ENCODE measurements at regions not wholly inside any gene's neighbourhood (a gene's known extent, or its start where the extent isn't known, plus 50 kb on each side); places are given as distances from the start of the nearest gene placed in this dataset.

DNA sequence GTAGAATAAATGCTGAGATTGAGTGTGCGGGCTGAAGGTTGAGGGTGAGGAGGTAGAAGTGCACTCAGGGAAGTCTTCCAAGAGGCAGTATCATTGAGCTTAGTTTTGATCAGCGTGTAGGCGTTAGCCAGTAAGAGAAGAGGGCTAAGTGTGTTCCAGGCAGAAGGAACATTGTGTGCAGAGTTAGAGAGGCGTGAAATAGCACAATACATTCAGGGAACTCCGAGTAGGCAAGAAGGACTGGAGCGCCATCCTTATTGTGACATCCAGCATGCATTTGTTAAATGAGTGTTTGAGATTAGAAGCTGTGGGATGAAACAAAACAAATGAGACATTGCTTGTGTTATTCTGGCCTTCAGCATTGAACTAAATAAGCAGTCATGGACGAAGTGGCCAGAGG is 140.9 kb upstream of the MKLN1 start:
- DNase-seq (ENCODE audit: low read depth), result no peak

DNA sequence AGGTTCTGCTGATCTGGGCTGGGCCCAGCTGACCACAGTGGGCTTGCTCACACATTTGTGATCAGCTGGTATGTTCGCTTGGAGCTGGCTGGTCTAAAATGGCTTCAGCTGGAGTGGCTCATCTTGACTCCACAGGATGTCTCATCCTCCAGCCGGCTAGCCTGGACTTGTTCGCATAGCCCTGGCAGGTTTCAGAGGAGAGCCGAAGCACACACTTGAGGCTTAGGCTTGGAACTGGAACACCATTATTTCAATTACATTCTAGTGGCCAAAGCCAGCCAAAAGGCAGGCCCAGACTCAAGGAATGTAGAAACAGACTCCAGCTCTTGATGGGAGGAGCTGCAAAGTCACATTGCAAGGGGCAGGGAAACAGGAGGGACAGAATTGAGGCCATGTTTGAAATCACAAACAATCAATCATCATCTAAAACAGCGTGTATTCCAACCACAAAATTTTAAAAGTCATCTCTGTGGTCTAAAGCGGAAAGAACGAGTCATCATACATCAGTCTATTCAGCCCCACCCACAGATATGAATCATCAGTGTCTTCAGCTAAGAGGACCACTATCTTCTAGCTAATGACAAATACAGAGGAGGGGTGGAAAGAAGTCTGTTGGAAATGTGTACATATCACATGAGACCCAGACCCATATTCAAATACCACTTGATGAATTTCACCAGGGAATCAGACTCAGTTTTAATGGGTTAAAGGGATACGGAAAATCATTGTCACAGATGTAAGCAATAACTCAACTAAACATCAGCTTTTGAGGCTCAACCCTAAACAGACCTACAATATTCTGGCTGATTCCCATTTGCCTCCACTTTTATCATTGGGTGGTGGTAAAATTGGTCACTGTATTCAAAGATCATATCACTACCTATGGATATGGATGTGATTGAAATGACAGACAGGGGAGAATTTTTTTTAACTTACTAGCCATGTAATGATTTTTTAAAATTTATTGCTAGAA is 139.0 kb upstream of the MKLN1 start:
- DNase-seq (ENCODE audit: low read depth), result peak; percentile 19

DNA sequence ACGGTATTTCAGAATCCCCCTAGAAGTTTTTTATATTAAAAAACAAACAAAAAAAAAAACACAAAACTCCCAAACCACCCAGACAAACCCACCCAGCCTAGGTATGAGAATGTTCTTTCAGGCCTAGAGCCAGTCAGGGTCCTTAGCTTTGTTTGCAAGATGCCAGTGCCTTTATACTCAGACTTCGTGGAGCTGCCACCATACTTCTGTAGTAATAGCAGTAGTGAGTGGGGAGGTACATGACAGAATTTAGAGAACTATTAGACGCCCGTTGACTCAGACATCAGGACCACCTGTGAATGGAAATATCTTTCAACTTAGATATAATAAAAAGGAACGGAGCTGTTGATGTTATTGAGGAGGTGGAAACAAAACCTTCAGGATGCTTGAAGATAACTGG is 138.2 kb upstream of the MKLN1 start:
- DNase-seq (ENCODE audit: low read depth), result no peak

DNA sequence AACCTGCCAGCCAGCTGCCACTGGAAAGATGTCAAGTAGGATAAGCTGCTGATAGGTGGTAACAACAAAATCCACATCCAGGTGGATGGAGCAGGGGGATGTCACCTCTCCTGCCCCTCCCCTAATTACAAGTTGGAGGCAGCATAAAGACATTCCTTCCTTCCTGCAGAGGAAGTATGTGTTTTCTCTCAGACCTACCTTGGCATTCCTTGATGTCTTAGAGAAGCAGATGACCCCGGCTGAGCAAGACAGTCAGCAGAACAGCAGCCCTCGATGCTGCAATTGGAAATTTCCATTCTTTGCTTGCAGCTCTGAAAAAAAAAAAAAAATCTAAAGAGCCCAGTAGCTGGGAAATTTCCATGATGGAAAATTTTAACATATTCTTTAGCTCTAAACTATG is 137.5 kb upstream of the MKLN1 start:
- DNase-seq (ENCODE audit: low read depth), result no peak

DNA sequence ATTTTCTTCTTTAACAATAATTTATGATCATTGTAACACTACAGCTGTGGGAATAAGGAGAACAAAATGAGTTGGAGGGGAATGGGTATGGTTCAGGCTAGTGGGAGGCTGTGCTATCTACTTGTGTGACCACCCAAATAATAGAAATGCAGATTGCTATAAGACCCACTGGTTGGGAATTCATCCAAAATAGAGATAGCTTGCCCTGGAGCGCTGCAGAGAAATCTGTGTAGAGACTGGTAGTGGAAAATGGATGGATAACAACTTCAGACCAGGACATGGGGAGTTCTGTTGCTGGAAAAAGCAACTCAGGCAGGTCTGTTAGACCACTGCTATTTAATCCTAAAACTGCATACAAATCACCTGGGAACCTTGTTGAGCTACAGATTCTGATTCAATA is 137.1 kb upstream of the MKLN1 start:
- no peak for DNase-seq (ENCODE audit: low read depth)

DNA sequence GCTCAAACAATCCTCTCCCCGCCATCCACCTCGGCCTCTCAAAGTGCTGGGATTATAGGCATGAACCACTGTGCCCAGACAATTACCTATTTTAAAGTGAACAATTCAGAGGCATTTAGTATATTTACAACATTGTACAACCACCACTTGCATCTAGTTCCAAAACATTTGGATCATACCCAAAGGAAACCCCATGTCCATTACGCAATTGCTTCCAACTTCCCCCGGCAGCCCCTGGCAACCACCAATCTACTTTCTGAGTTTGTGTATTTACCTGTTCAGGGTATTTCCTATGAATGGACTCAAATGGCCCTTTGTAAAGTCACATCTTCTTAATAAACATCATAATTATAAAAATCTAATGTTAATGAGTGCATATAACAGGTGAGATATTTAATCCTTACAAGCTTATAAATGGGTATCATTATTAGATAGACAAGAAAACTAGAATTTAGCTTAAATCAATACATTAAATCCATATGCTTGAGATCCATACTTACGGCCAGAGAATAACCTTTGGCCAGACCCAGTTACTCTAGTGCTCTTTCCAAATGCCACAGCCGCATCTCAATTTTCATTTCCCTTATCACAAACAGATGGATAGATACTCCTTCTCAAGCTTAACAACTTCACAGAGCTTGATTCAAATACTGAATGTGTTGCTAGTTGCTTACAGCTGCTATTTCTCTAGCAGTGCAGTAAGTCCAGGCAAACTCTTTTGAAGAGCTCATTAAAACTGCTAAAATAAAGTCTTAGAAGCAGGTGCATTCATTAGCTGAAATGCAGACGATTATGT is 133.4 kb upstream of the MKLN1 start:
- no peak for DNase-seq (ENCODE audit: low read depth)

DNA sequence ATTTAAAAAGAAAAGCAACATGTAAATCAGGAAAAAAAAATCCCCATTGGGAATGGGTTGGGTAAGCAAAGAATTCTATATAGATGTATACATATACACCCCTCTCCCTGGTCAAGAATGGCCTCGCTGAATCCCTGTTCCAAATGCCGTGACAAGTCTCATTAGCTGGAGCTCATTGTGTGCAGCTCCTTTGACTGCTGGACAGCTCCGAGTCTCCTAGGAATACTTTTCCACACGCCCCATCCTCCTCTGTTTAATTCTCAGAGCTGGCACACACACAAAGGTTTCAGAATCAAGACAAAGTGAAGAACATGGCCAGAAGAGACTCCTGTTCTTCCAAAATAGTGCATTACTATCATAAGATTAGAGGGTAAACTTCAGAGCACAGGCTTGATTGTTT is 130.9 kb upstream of the MKLN1 start:
- no peak for DNase-seq (ENCODE audit: low read depth)

DNA sequence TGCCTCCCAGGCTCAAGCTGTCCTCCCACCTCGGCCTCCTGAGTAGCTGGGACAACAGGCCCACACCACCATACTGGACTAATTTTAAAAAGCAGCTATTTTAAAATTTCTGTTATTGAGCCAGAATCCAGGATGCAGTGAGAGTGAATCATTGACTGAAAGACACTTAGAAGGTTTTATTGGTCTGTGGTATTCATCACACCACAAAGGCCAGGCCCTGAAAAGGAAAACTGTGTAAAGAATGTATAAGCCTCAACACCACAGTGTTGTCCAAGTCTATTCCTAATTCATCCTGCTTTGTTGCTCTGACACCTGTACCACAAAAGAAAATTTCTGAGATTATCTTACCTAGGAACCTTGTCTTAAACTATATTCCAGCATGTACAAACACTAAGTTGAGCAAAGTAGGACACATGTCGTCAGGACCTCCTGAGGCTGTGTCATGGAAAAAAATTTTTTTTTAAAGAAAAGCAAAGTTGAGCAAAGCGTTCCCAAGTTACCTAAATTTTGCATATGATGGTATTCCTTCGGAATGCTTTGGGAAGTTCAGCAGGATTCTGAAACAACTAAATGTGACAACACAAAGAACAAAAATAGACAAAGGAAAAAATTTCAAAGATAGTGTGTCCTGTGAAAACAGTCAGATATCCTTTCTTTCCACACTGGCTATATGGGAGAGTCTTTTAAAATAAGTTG is 129.6 kb upstream of the MKLN1 start:
- no peak for DNase-seq (ENCODE audit: low read depth)

DNA sequence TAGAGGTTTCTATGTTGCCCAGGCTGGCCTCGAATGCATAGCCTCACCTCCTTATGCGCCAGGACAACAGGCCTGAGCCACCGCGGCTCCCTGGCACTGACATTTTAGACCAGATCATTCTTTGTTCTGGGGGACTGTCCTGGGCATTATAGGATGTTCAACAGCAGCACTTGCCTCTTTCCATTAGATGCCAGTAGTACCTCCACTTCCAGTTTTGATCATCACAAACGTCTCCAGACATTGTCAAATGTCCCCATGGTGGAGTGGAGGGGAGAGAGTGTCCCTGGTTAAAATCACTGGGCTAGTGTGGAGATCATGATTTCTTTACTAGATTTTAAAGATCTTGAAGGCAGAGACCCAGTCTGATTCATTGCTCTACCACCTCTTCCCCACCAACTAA is 125.2 kb upstream of the MKLN1 start:
- DNase-seq (ENCODE audit: low read depth), result no peak

DNA sequence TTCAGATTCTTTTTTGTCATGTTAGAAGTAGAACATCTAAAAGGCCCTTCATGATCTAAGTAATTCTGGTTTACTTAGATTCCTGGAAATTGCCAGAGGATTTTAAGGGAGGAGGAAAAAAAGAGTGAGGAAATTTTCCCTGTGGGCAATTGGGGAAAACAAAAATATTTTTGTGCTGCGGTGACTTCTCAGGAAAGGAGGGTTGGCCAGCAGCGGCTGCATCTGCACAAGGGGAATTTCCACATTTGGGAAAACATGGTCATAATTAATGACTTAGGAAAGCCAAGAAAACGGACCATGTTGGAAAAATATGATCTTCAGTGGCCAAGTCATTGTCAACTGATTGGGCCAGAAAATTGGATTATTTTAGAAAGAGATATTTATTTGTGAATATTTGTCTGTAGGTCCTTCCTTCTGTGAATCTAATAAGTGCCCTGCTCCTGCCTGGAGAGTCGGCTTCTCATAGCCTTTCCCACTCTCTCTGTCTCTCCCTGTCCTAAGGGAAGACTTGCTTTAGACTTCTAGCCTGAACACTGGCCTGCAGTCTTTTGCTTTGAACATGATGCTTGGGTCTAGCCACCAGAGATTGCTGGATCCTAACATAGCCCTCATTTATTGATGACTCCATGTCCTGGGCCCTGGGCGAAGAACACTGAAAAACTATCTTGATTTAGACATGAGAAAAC is 124.2 kb upstream of the MKLN1 start:
- no peak for DNase-seq (ENCODE audit: low read depth)

DNA sequence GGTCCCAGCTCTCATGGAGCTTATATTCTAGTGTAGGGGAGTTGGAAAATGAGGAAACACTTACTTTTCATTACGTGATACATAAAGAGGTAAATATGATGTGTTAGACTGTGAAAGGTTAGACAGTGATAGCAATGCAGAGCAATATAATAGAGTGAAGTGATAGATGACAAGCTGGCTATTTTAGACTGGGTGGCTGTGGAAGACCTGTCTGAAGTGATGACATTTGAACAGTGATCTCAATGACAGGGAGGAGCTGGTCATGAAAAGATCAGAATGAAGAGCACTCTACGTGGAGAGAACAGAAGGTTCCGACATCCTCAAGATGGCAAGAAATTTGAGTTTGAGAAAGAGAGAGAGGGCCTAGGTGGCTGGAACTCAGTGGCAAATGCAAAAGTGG is 118.9 kb upstream of the MKLN1 start:
- DNase-seq (ENCODE audit: low read depth), result no peak

DNA sequence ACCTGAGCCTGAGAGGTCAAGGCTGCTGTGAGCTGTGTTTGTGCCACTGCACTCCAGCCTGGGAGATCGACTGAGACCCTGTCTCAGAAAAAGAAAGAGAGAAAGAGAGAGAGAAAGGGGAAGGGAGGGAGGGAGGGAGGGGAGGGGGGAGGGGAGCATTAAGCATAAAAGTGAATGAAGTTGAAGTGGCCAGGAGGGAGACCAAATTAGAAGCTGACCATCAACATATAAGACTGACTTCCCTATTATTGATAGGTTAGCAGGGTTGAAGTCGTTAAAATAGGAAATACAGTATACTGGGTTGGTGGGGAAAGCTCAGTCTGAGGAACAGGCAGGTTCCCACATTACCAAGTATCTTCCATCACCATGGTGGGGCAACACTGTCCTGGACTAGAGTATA is 117.1 kb upstream of the MKLN1 start:
- no peak for DNase-seq (ENCODE audit: low read depth)

DNA sequence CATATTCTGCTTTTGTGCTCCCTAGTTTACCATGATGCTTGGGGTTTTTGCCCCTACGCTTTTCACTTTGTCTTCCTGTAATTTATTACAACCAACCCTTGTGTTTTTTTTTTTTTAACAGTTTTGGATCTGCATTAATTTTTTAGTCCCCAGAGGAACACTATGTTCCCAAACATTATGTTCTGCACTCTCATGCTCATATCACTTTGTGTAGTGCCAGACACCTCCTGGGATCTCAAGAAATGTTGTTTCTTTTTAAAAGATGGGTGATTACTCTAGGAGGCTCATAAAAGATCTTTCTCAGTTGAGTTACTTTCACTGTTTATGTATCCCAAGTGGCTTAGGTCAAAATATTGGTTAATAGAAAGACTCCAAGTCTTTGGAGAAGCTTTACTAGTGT is 116.2 kb upstream of the MKLN1 start:
- no peak for DNase-seq (ENCODE audit: low read depth)

DNA sequence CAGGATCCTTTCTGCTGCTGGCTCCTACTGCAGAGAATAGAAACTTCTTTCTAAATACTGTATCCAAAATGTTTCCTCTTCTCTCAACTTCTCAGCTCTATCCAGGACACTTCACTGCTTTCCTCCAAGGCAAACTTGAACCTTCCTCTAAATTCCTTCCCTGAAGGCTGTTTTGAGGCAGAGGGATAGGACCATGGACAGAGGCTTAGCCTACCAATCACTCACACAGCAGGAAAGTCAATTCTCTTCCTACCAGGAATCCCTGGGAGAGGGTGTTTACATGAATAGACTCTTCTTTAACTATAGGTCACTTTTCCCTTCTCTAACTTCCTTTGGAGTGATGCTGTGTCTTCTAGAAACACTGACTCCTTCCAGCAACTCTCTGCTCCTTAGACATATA is 115.6 kb upstream of the MKLN1 start:
- no peak for DNase-seq (ENCODE audit: low read depth)

DNA sequence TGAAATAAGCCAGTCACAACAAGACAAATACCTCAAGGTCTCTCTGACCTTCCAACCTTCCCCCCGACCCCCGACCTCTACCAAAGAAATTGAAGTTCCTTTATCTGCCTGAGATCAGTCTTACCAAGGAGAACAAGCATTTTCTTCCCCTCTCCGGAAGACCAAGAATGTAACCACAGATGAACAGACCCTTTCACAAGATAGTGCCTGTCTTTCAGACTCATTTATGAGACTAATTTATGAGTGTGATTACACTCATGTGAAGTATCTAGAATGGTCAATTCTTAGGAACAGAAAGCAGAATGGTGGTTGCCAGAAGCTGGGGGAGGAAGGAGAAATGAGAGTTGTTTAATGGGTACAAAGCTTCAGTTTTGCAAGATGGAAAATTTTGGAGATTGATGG is 108.9 kb upstream of the MKLN1 start:
- no peak for DNase-seq (ENCODE audit: low read depth)

DNA sequence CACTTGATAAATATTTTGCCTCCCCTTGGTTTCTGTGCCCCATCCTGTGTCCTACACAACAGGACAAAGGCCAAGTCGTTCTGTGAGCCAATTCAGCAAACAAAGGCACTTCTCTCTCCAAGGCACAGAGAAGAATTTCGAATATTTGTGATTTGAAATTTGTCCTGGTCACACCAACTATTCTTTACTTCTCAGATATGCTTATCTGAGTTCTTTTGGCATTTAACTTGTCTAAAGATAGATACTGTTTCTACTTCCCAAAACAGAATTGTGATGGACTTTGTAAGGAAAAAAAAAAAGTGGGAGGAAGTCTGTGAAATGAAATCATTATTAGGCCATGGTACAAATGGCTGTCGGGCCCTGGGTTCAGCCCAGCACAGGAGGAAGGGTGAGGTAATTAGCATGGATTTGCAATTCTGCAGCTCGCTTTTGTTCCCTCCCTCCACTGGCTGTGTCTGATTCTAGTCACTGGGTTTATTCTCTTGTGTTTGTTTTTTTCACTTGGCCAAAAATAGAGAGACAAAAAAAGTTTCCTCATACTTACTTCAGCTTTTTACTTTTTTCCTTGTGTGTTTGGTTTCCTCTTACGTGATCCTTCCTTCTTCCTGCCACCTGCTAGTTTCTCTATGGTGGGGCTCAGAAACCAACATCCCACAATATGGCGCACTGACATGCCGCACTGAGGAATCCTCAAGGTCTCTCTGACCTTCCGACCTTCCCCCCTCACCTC is 108.2 kb upstream of the MKLN1 start:
- DNase-seq (ENCODE audit: low read depth), result no peak

DNA sequence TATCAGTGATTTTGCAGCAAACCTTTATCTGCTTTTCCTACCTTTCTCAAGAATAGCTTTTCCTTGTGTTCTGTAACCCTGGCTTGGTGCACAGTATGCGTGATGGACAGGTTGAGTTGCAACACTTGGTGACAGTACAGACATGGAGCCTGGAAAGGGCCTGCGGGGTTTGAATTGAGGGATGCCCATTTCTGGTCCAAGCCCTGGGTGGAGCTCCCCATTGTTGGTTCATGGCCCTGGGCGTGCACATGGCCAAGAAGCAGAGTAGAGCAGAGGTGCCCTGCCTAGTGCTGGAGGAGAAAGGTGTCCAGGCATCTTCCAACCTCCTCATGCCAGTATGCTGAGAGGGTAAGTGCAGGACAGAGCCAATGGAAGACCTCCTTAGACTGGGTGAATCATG is 106.6 kb upstream of the MKLN1 start:
- DNase-seq (ENCODE audit: low read depth), result no peak

DNA sequence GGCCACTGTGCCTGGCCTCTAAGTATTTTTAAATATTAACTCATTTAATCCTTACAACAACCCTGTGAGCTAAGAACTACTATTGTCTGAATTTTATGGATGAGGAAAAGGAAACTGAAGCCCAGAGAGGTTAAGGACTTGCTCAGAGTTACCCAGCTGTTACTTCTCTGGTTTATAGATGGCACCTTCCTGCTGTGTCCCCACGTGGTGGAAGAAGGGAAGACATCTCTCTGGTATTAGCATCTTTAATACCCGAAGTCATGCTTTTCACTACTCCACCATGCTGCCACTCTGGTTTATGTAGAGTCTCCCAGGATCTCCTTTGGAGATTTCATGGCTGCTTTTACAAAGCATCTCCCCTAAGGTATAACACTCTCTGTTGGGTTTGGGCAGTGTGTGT is 105.5 kb upstream of the MKLN1 start:
- no peak for DNase-seq (ENCODE audit: low read depth)

DNA sequence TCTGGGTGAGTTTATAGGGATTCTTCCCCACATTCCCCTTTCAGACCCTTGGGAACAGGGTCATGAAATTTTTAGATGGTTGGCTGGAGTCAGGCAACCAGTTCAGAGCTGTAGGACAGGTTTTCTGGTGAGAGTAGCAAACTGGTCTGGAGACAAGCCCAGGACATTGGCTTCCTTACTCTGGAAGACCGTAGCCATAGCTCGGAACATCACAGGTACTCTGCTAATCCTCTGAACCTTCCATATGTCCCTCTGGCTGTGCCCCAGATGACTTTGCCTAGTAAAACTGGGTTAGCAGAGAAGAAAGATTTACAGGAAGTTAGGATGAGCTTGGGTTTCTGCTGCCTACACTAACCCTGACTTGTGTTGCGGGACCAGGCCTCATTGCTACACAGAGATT is 104.5 kb upstream of the MKLN1 start:
- no peak for DNase-seq (ENCODE audit: low read depth)

DNA sequence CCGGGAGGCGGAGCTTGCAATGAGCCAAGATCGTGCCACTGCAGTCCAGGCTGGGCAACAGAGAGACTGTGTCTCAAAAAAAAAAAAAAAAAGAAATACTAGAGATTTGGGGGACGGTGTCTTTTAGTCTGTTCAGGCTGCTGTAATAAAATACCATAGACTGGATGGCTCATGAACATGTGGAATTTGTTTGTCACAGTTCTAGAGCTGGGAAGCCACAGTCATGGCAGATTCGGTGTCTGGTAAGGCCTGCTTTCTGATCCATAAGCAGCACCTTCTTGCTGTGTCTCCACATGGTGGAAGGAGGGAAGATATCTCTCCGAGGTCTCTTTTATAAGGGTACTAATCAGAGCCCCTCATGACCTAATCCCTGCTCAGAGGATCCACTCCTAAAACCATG is 102.7 kb upstream of the MKLN1 start:
- DNase-seq (ENCODE audit: low read depth), result no peak

Measured in stimulated activated CD8-positive, alpha-beta memory T cell treated with anti-CD3 and anti-CD28 coated beads, Interleukin-12 subunit alpha, Interleukin-12 subunit beta, amount 100 ng/mL, for 4 hours (primary cell).